Middle frontal gyrus (tissue), 1 donor: ENCODE measurements at regions not wholly inside any gene's neighbourhood (a gene's known extent, or its start where the extent isn't known, plus 50 kb on each side); places are given as distances from the start of the nearest gene placed in this dataset.

Experiments used
- DNase-seq: peaks from one replicate; pipeline ENCODE4 v3.0.0-alpha.2; 2015; ENCODE audit warnings: low spot score; ENCODE audit errors: extremely low spot score

GRCh38 chr13:68523838-68524424, 1293.8 kb upstream of the PCDH9 start:
- DNase-seq: no peak

- DNase-seq: no peak
Observed at GRCh38 chr13:68522184-68522583, 1292.0 kb upstream of the PCDH9 start.

GRCh38 chr13:68509734-68510621, 1279.8 kb upstream of the PCDH9 start:
- no peak for DNase-seq

GRCh38 chr13:68506888-68507551, 1276.9 kb upstream of the PCDH9 start:
- no peak for DNase-seq

GRCh38 chr13:68490594-68490993, 1260.5 kb upstream of the PCDH9 start:
- no peak for DNase-seq

- DNase-seq: no peak
Observed at GRCh38 chr13:68481130-68481529, 1251.0 kb upstream of the PCDH9 start.

GRCh38 chr13:68473834-68474326, 1243.7 kb upstream of the PCDH9 start:
- no peak for DNase-seq

- DNase-seq: no peak
Observed at GRCh38 chr13:68467160-68467559, 1237.0 kb upstream of the PCDH9 start.

- DNase-seq: no peak
Observed at GRCh38 chr13:68440874-68441273, 1210.7 kb upstream of the PCDH9 start.

- no peak for DNase-seq
Observed at GRCh38 chr13:68439817-68440216, 1209.7 kb upstream of the PCDH9 start.

GRCh38 chr13:68428292-68428691, 1198.2 kb upstream of the PCDH9 start:
- DNase-seq: no peak

GRCh38 chr13:68417801-68418200, 1187.7 kb upstream of the PCDH9 start:
- no peak for DNase-seq

- DNase-seq: no peak
Observed at GRCh38 chr13:68410007-68410406, 1179.9 kb upstream of the PCDH9 start.

GRCh38 chr13:68390987-68391386, 1160.9 kb upstream of the PCDH9 start:
- DNase-seq: no peak

- DNase-seq: no peak
Observed at GRCh38 chr13:68386808-68387207, 1156.7 kb upstream of the PCDH9 start.

- no peak for DNase-seq
Observed at GRCh38 chr13:68380041-68380973, 1150.2 kb upstream of the PCDH9 start.

GRCh38 chr13:68378294-68378693, 1148.2 kb upstream of the PCDH9 start:
- no peak for DNase-seq

GRCh38 chr13:68375004-68375403, 1144.9 kb upstream of the PCDH9 start:
- DNase-seq: no peak

GRCh38 chr13:68369739-68370138, 1139.6 kb upstream of the PCDH9 start:
- no peak for DNase-seq

GRCh38 chr13:68368922-68369321, 1138.8 kb upstream of the PCDH9 start:
- DNase-seq: no peak

- DNase-seq: no peak
Observed at GRCh38 chr13:68359105-68359504, 1129.0 kb upstream of the PCDH9 start.
